ENCODE measurements at regions not wholly inside any gene's neighbourhood (a gene's known extent, or its start where the extent isn't known, plus 50 kb on each side); places are given as distances from the start of the nearest gene placed in this dataset.
"Not testable (repeated sequence)": the region's sequence is repeated elsewhere in the genome, so short reads cannot be mapped to it uniquely, and the experiment has no call there.

DNA sequence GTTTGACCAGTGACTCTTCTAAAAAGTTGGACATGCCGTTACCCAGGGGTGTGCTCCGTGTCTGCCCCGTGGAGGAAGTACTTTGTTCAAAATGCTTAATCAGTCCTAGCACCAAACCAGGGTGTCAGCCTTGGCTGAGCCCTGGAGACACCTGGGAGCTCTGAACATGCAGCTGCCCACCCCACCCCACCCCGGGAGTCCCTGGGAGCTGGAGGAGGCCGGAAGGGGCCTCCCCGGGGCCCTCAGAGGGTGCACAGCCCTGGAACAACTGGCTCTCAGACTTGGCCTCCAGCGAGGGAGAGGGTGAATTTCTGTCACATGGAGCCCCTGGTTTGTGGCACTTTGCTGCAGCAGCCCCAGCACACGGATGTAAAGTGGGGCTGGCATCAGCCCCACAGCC lies 152.1 kb downstream of the LAT start:
- H3K4me3 ChIP-seq; FAIRE-seq; BruUV-seq (replicated peaks); ATAC-seq; intact Hi-C loops (cut with micrococcal nuclease); H3K4me2 ChIP-seq (ENCODE audit: insufficient read depth, low read length); H4K20me1 ChIP-seq (replicated peaks; ENCODE audit: control insufficient read depth, insufficient read depth, low read length); H3K9me3 ChIP-seq (replicated peaks; ENCODE audit: control insufficient read depth, insufficient read depth, low read depth, low read length); in situ Hi-C loops (cut with MboI); H3K27ac ChIP-seq (ENCODE audit: extremely low read depth, low read depth, low read length); H3K79me2 ChIP-seq (ENCODE audit: control insufficient read depth, insufficient read depth, low read length); H3K36me3 ChIP-seq (ENCODE audit: control insufficient read depth, insufficient read depth, low read length); H3K9ac ChIP-seq (ENCODE audit: insufficient read depth in 1 of 2, low read depth in 2 of 2, low read length in 2 of 2); CTCF ChIA-PET (ENCODE audit: low intra/inter-chr PET ratio); H3K9me1 ChIP-seq (ENCODE audit: control insufficient read depth, insufficient read depth, low read length); POLR2A ChIA-PET; DNase-seq (ENCODE audit: extremely low read depth in 1 of 4, low spot score in 3 of 4): not testable (repeated sequence)
- WGBS (ENCODE audit: insufficient coverage, low coverage, missing lambda C conversion rate): 17% methylated on average over 8 of the region's 8 CpGs
- Histone ChIP-seq H3K4me1 (replicated peaks in 1 of 2; ENCODE audit: control insufficient read depth in 2 of 2, insufficient read depth in 2 of 2, low read length in 2 of 2) (peaks cover 0 to 20% of the 10 kb centered on the region in 2 experiments; a peak in 2 of 5 replicates), H2AFZ (ENCODE audit: low read depth, low read length) (peak overlapping the region; percentile 33; the same call in 1 of the 2 replicates), H3K27me3 (ENCODE audit: control insufficient read depth in 2 of 2, insufficient read depth in 2 of 2, low read length in 2 of 2) (peaks cover 0 to 12% of the 10 kb centered on the region in 2 experiments; a peak in 3 of 5 replicates)

- DNase-seq (ENCODE audit: extremely low read depth in 1 of 4, low spot score in 3 of 4); CTCF ChIA-PET (ENCODE audit: low intra/inter-chr PET ratio); intact Hi-C loops (cut with micrococcal nuclease); H4K20me1 ChIP-seq (replicated peaks; ENCODE audit: control insufficient read depth, insufficient read depth, low read length); in situ Hi-C loops (cut with MboI); H3K4me2 ChIP-seq (ENCODE audit: insufficient read depth, low read length); POLR2A ChIA-PET; H3K4me3 ChIP-seq; FAIRE-seq; BruUV-seq (replicated peaks); H3K9ac ChIP-seq (ENCODE audit: insufficient read depth in 1 of 2, low read depth in 2 of 2, low read length in 2 of 2); H3K79me2 ChIP-seq (ENCODE audit: control insufficient read depth, insufficient read depth, low read length); H3K27ac ChIP-seq (ENCODE audit: extremely low read depth, low read depth, low read length); H2AFZ ChIP-seq (ENCODE audit: low read depth, low read length); H3K9me1 ChIP-seq (ENCODE audit: control insufficient read depth, insufficient read depth, low read length); H3K9me3 ChIP-seq (replicated peaks; ENCODE audit: control insufficient read depth, insufficient read depth, low read depth, low read length); H3K36me3 ChIP-seq (ENCODE audit: control insufficient read depth, insufficient read depth, low read length); ATAC-seq: not testable (repeated sequence)
- peaks cover 0 to 12% of the 10 kb centered on the region in 2 experiments; a peak in 3 of 5 replicates for H3K27me3 ChIP-seq (ENCODE audit: control insufficient read depth in 2 of 2, insufficient read depth in 2 of 2, low read length in 2 of 2)
- H3K4me1 ChIP-seq (replicated peaks in 1 of 2; ENCODE audit: control insufficient read depth in 2 of 2, insufficient read depth in 2 of 2, low read length in 2 of 2): peaks cover 0 to 24% of the 10 kb centered on the region in 2 experiments; a peak in 2 of 5 replicates
- WGBS (ENCODE audit: insufficient coverage, low coverage, missing lambda C conversion rate): 70% methylated on average over 4 of the region's 4 CpGs
Observed at GRCh38 chr16:29136046-29136696, 151.3 kb downstream of the LAT start.

DNA sequence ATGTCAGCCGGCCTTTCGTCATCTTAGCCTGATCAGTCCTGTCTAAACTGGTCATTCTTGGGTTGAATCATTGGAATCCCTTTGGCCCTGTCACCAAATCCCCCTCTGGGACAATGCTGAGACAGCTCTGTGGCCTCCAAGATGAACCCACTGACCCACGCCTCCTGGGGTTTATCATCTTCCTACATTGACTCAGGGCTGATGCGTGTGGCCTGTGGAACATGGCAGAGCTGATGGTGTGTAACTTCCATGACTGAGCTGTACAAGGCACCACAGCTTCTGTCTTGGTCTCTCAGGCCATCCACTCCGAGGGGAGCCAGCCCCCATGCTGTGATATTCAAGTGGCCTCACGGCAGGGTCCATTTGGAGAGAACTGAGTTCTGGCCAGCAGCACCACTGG lies 150.2 kb downstream of the LAT start:
- intact Hi-C loops (cut with micrococcal nuclease); in situ Hi-C loops (cut with MboI): not testable (repeated sequence)

More for the DNA sequence above, 150.2 kb downstream of the LAT start:
- H3K9ac ChIP-seq (ENCODE audit: insufficient read depth in 1 of 2, low read depth in 2 of 2, low read length in 2 of 2); H3K79me2 ChIP-seq (ENCODE audit: control insufficient read depth, insufficient read depth, low read length); H3K27ac ChIP-seq (ENCODE audit: extremely low read depth, low read depth, low read length); H3K4me3 ChIP-seq; BruUV-seq (replicated peaks); H4K20me1 ChIP-seq (replicated peaks; ENCODE audit: control insufficient read depth, insufficient read depth, low read length); POLR2A ChIA-PET; H3K4me2 ChIP-seq (ENCODE audit: insufficient read depth, low read length); H3K36me3 ChIP-seq (ENCODE audit: control insufficient read depth, insufficient read depth, low read length); H3K9me1 ChIP-seq (ENCODE audit: control insufficient read depth, insufficient read depth, low read length); H3K9me3 ChIP-seq (replicated peaks; ENCODE audit: control insufficient read depth, insufficient read depth, low read depth, low read length); DNase-seq (ENCODE audit: extremely low read depth in 1 of 4, low spot score in 3 of 4); CTCF ChIA-PET (ENCODE audit: low intra/inter-chr PET ratio); ATAC-seq; H2AFZ ChIP-seq (ENCODE audit: low read depth, low read length): not testable (repeated sequence)
- H3K4me1 ChIP-seq (replicated peaks in 1 of 2; ENCODE audit: control insufficient read depth in 2 of 2, insufficient read depth in 2 of 2, low read length in 2 of 2): peaks cover 0 to 25% of the 10 kb centered on the region in 2 experiments; a peak in 2 of 5 replicates
- WGBS (ENCODE audit: insufficient coverage, low coverage, missing lambda C conversion rate): 55% methylated on average over 6 of the region's 6 CpGs
- peaks cover 0 to 13% of the 10 kb centered on the region in 2 experiments; a peak in 3 of 5 replicates for H3K27me3 ChIP-seq (ENCODE audit: control insufficient read depth in 2 of 2, insufficient read depth in 2 of 2, low read length in 2 of 2)
- FAIRE-seq: peak; percentile 62

All from K562 (cell line).